Vagina (tissue), 2 donors: ENCODE measurements at regions not wholly inside any gene's neighbourhood (a gene's known extent, or its start where the extent isn't known, plus 50 kb on each side); places are given as distances from the start of the nearest gene placed in this dataset.

Source experiments
- CTCF ChIP-seq, 3 experiments: fragments of 450-650 bp in 2 of 3; fragments of 200-600 bp in 1 of 3; sonication (generic) in 1 of 3; IDR thresholded peaks; one replicate each; pipeline ENCODE4 v1.5.1; 2017 to 2019; ENCODE audit warnings: antibody characterized with exemption in 3 of 3, mild to moderate bottlenecking in 2 of 3, moderate library complexity in 2 of 3
- POLR2A ChIP-seq, 2 donors: fragments of 450-650 bp; IDR thresholded peaks; one replicate each; pipeline ENCODE4 v1.6.1; 2017; ENCODE audit warnings: antibody characterized with exemption in 2 of 2, mild to moderate bottlenecking in 2 of 2, moderate library complexity in 2 of 2

- TF ChIP-seq CTCF (IDR thresholded peaks at IDR 0.05) (no peak), POLR2A (IDR thresholded peaks at IDR 0.05) (no peak)
These were observed 222.1 kb upstream of the POU1F1 start for GRCh38 chr3:87498358-87499080.
